GM11168 (cell line): ENCODE measurements at regions not wholly inside any gene's neighbourhood (a gene's known extent, or its start where the extent isn't known, plus 50 kb on each side); places are given as distances from the start of the nearest gene placed in this dataset.

Experiments
- in situ Hi-C: fragments of 300-500 bp; cut with MboI; formaldehyde crosslinking; loops from one replicate; pipeline ENCODE4 v1.12.0; 2022; ENCODE audit warnings: low sequenced_read_pairs; ENCODE audit not compliant: unreplicated experiment

GRCh38 chr20:60527656-60528055 lies 569.4 kb downstream of the CDH26 start:
- in situ Hi-C loops: no loop called here

GRCh38 chr20:60528141-60528540 lies 569.9 kb downstream of the CDH26 start:
- in situ Hi-C loops: no loop called here

GRCh38 chr20:60529149-60529548 lies 570.9 kb downstream of the CDH26 start:
- in situ Hi-C loops: no loop called here

DNA sequence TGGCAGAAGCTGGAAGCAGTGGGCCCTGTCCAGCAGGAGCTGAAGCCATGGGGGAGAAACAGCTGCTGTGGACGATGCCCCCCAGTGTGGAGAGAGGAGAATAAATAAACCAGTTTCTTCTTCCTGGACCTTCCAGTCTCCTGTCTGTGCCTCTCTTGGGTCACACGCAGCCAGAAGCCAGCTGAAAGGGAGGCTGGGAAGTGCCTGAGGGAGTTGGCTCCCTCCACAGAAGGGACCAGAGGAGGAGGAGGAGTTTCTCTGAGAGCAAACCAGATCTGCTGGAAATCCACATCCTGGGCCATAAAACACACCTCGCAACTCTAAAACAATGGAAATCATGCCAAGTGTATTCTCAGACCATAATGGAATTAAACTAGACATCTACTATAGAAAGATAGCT lies 577.0 kb downstream of the CDH26 start:
- in situ Hi-C loops: no loop called here

GRCh38 chr20:60540591-60540990 lies 582.4 kb downstream of the CDH26 start:
- in situ Hi-C loops: no loop called here

GRCh38 chr20:60541991-60542390 lies 583.8 kb downstream of the CDH26 start:
- in situ Hi-C loops: no loop called here

GRCh38 chr20:60543598-60543997 lies 585.4 kb downstream of the CDH26 start:
- in situ Hi-C loops: no loop called here

GRCh38 chr20:60553095-60553494 lies 594.9 kb downstream of the CDH26 start:
- in situ Hi-C loops: no loop called here

DNA sequence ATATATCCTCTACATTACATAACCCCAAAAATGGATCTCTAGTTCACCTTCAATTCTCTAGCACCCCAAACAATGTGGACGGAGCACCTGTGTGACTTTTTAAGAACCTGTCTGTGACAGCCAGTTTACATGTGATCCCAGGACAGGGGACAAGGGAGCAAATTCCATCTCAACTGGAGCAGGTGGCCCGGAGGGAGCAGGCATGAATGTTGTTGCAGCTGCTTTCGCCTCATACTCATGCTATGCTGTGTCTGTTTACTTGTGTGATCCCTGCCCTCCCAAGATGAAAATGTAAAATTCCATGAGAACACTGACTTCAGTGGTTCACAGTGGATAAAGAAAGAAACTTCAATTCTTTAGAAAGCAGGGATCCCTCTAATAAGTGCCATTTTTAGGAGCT lies 600.3 kb downstream of the CDH26 start:
- in situ Hi-C loops: no loop called here

- in situ Hi-C loops: no loop called here
These were observed 601.2 kb downstream of the CDH26 start for GRCh38 chr20:60559462-60559861.

DNA sequence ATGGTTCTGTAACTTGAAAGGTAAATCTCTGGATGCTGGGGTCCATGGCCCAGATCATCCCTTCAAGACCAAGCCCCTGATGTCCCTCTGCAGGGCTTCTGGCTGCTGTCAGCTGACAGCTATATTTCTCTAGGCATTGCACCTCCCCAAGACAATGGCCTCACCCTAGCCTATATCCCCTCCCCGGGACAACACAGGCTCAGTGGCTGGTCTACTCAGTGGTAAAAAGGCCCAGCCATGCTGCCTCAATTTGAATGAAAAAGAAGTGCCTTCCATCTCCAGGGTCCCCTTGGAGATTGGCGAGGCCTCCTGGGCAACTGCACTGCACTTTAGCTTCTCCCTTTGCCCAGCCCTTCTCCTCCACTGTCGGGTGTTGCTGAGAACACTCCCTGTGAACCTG lies 602.8 kb downstream of the CDH26 start:
- in situ Hi-C loops: no loop called here

DNA sequence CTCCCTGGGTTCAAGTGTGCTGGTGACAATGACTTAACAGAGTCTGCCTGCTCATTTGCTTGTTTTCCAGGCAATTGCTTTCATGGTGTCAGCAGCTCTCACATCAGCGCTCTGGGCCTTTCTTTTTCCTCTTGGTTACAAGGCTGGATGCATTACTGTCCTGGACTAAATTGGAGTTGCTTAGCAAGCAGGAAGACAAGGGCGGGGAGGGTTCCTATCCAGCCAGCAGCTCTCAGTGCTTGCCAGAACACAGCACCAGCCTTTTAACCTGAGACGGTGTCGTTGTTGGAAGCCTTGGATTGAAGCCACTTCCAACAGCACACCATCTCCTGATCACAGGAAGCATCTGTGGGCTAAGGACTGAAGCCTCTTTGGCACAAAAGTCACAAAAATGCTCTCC lies 606.9 kb downstream of the CDH26 start:
- in situ Hi-C loops: no loop called here

GRCh38 chr20:60565551-60565950 lies 607.3 kb downstream of the CDH26 start:
- in situ Hi-C loops: no loop called here

GRCh38 chr20:60569116-60569515 lies 610.9 kb downstream of the CDH26 start:
- in situ Hi-C loops: no loop called here

- in situ Hi-C loops: no loop called here
These were observed 612.5 kb downstream of the CDH26 start for GRCh38 chr20:60570481-60571277.

GRCh38 chr20:60573003-60573680 lies 614.9 kb downstream of the CDH26 start:
- in situ Hi-C loops: no loop called here

DNA sequence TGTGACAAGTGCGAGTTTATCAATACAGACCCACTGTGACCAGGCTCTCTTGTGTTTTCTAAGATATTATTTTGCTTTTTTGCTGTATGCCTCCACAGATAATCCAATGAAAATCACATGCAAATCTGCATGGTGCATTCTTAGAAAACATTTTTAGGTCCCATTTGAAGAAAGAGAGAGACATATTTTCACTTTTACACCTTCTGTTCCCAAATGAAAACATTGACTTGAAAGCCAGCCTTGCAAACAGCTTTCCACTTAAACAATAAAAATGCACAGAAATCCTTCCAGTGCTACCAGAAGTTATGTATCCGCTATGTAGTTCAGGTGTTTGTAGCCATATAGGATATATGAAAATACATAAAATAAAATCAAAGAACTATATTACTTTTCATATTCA lies 618.0 kb downstream of the CDH26 start:
- in situ Hi-C loops: no loop called here

DNA sequence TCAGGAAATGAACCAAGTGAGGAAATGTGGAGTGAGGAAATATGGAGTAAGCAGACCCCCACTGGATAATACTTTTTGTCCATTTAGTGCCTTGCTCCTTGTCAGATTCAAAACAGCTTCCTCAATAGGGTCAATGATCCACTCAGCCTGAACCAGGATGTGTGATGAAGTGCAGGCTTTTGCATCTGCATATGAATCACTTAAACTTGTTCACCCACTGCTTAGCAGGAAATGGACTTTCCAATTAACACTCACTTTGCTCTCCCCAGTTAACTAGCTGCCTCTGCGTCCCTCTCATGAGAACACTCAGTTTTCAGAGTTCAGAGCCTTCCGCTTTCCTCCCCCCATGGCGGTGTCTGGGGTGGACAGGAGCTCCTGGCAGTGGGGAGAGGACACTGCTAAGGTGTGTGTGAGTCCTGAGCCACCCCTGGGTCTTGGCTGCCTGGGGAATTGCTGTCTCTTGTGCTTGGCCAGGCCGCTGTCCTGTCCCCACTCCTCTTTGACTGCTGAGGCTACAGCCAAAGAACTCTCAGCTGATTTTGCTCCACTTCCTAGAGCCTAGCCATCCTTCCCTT lies 621.8 kb downstream of the CDH26 start:
- in situ Hi-C loops: no loop called here

- in situ Hi-C loops: no loop called here
These were observed 623.4 kb downstream of the CDH26 start for GRCh38 chr20:60581606-60582115.

DNA sequence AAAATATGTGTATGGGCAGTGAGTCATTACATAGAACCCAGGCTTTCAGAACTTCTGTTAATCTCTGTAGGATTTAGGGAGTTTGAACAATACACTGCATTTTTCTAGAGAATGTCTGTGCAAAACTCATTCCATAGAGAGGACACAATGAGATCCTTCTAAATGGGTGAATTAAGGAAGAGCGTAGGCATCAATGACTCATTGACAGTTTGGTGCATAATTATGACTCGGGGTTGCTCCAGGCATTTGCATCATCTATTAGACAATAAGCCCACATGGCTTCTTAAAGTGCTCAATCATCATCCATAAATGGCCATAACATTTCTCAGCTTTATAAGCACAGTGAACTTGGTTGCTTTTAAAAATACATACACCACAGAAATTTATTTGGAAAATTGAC lies 625.5 kb downstream of the CDH26 start:
- in situ Hi-C loops: no loop called here

GRCh38 chr20:60584221-60584620 lies 626.0 kb downstream of the CDH26 start:
- in situ Hi-C loops: no loop called here
